Astrocyte (in vitro differentiated cells and primary cell): ENCODE measurements at regions not wholly inside any gene's neighbourhood (a gene's known extent, or its start where the extent isn't known, plus 50 kb on each side); places are given as distances from the start of the nearest gene placed in this dataset.

Source experiments
- DNase-seq: peaks from one replicate; pipeline ENCODE4 v3.0.0-alpha.2; 2010; ENCODE audit warnings: low read depth
- FAIRE-seq: peaks from 2 replicates; lab custom pipeline; 2011; peaks lifted over from hg19 to GRCh38; lab: Jason Lieb, UNC
- H2AFZ ChIP-seq: 2 replicates; pipeline ENCODE4 v1.6.0; 2012; ENCODE audit warnings: low read depth, low read length, inconsistent platforms
- H3K27ac ChIP-seq: 2 replicates; pipeline ENCODE4 v1.5.1; 2011; ENCODE audit warnings: low read depth, low read length, inconsistent platforms
- H3K27me3 ChIP-seq: 2 replicates; pipeline ENCODE4 v1.6.0; 2011; ENCODE audit warnings: low read length, inconsistent platforms; ENCODE audit not compliant: insufficient read depth
- H3K36me3 ChIP-seq: 2 replicates; pipeline ENCODE4 v1.5.1; 2011; ENCODE audit warnings: low read length, inconsistent platforms; ENCODE audit not compliant: insufficient read depth
- H3K4me1 ChIP-seq: 2 replicates; pipeline ENCODE4 v1.5.1; 2011; ENCODE audit warnings: low read length, inconsistent platforms; ENCODE audit not compliant: insufficient read depth
- H3K4me2 ChIP-seq: 2 replicates; pipeline ENCODE4 v1.6.0; 2012; ENCODE audit warnings: low read length, inconsistent platforms
- H3K4me3 ChIP-seq: 2 replicates; pipeline ENCODE4 v1.5.1; 2011; ENCODE audit warnings: low read depth, mild to moderate bottlenecking, low read length, inconsistent platforms; ENCODE audit not compliant: insufficient read depth
- H3K79me2 ChIP-seq: 2 replicates; pipeline ENCODE4 v1.6.0; 2012; ENCODE audit warnings: mild to moderate bottlenecking, low read length, inconsistent platforms; ENCODE audit not compliant: insufficient read depth
- H3K9ac ChIP-seq: 2 replicates; pipeline ENCODE4 v1.6.0; 2012; ENCODE audit warnings: mild to moderate bottlenecking, low read length, inconsistent platforms
- H3K9me3 ChIP-seq: 2 replicates; pipeline ENCODE4 v1.5.1; 2012; ENCODE audit warnings: low read depth, mild to moderate bottlenecking, low read length, inconsistent platforms; ENCODE audit not compliant: insufficient read depth
- H4K20me1 ChIP-seq: 2 replicates; pipeline ENCODE4 v1.6.0; 2012; ENCODE audit warnings: low read length, inconsistent platforms; ENCODE audit not compliant: insufficient read depth
- H3K27ac Mint-ChIP-seq: one replicate; pipeline ENCODE4 v1.8.0; 2021; ENCODE audit warnings: mild to moderate bottlenecking, mixed read lengths; ENCODE audit not compliant: unreplicated experiment
- H3K27me3 Mint-ChIP-seq: one replicate; pipeline ENCODE4 v1.8.0; 2021; ENCODE audit warnings: low read depth, mixed read lengths; ENCODE audit not compliant: unreplicated experiment
- H3K36me3 Mint-ChIP-seq: one replicate; pipeline ENCODE4 v1.8.0; 2021; ENCODE audit warnings: low read depth, mixed read lengths; ENCODE audit not compliant: unreplicated experiment
- H3K4me1 Mint-ChIP-seq: one replicate; pipeline ENCODE4 v1.8.0; 2021; ENCODE audit warnings: low read depth, mixed read lengths; ENCODE audit not compliant: unreplicated experiment
- H3K4me3 Mint-ChIP-seq: one replicate; pipeline ENCODE4 v1.8.0; 2021; ENCODE audit warnings: mild to moderate bottlenecking, moderate library complexity, mixed read lengths; ENCODE audit not compliant: unreplicated experiment
- H3K9me3 Mint-ChIP-seq: one replicate; pipeline ENCODE4 v1.8.0; 2021; ENCODE audit warnings: mild to moderate bottlenecking, mixed read lengths; ENCODE audit not compliant: unreplicated experiment
- EZH2 ChIP-seq: IDR thresholded peaks from 2 replicates; pipeline ENCODE4 v1.6.1; 2012; ENCODE audit warnings: mild to moderate bottlenecking, low read length, inconsistent platforms; ENCODE audit not compliant: insufficient read depth
- TF ChIP-seq, protein P1 (sequence below): IDR thresholded peaks from 2 replicates; pipeline ENCODE4 v1.5.1; 2011; ENCODE audit warnings: low read depth, mild to moderate bottlenecking, inconsistent platforms, low read length, moderate library complexity; ENCODE audit not compliant: insufficient read depth

GRCh38 chr5:6907320-6907918, 194.2 kb downstream of the TENT4A start:
- no peak overlapping the region for H3K9ac ChIP-seq
- Mint-ChIP-seq H3K9me3 (no peaks in the 10 kb centered on the region), H3K27me3 (peaks cover 4% of the 10 kb centered on the region), H3K36me3 (no peaks in the 10 kb centered on the region), H3K4me3 (no peak overlapping the region), H3K4me1 (peaks cover 23% of the 10 kb centered on the region), H3K27ac (no peak overlapping the region)
- H3K4me3 ChIP-seq = no peak overlapping the region
- no peak overlapping the region for H2AFZ ChIP-seq
- H3K9me3 ChIP-seq = no peaks in the 10 kb centered on the region
- TF ChIP-seq, protein P1, sequence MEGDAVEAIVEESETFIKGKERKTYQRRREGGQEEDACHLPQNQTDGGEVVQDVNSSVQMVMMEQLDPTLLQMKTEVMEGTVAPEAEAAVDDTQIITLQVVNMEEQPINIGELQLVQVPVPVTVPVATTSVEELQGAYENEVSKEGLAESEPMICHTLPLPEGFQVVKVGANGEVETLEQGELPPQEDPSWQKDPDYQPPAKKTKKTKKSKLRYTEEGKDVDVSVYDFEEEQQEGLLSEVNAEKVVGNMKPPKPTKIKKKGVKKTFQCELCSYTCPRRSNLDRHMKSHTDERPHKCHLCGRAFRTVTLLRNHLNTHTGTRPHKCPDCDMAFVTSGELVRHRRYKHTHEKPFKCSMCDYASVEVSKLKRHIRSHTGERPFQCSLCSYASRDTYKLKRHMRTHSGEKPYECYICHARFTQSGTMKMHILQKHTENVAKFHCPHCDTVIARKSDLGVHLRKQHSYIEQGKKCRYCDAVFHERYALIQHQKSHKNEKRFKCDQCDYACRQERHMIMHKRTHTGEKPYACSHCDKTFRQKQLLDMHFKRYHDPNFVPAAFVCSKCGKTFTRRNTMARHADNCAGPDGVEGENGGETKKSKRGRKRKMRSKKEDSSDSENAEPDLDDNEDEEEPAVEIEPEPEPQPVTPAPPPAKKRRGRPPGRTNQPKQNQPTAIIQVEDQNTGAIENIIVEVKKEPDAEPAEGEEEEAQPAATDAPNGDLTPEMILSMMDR = no peak
- no peak for TF ChIP-seq EZH2
- H3K4me1 ChIP-seq = no peaks in the 10 kb centered on the region
- FAIRE-seq (no peak), DNase-seq (no peak)
- H3K27me3 ChIP-seq = no peaks in the 10 kb centered on the region
- H3K36me3 ChIP-seq = no peaks in the 10 kb centered on the region
- no peak overlapping the region for H3K27ac ChIP-seq
- H3K79me2 ChIP-seq = no peaks in the 10 kb centered on the region
- H4K20me1 ChIP-seq = no peaks in the 10 kb centered on the region
- no peak overlapping the region for H3K4me2 ChIP-seq

- H3K9me3 Mint-ChIP-seq = no peaks in the 10 kb centered on the region
- Histone ChIP-seq H3K9me3 (no peaks in the 10 kb centered on the region), H2AFZ (no peak overlapping the region)
Observed at GRCh38 chr5:6909901-6910300, 196.7 kb downstream of the TENT4A start.

GRCh38 chr5:6910950-6911349, 197.7 kb downstream of the TENT4A start:
- DNase-seq = no peak
- Mint-ChIP-seq H3K27me3 (no peaks in the 10 kb centered on the region), H3K9me3 (no peaks in the 10 kb centered on the region), H3K27ac (peak overlapping the region; percentile 58), H3K4me3 (no peak overlapping the region), H3K36me3 (no peaks in the 10 kb centered on the region), H3K4me1 (peaks cover 23% of the 10 kb centered on the region)
- Histone ChIP-seq H3K27ac (no peak overlapping the region), H3K27me3 (no peaks in the 10 kb centered on the region), H3K79me2 (no peaks in the 10 kb centered on the region), H3K4me3 (no peak overlapping the region), H3K4me1 (no peaks in the 10 kb centered on the region), H3K9me3 (no peaks in the 10 kb centered on the region), H3K4me2 (no peak overlapping the region), H3K36me3 (no peaks in the 10 kb centered on the region), H3K9ac (no peak overlapping the region), H2AFZ (no peak overlapping the region), H4K20me1 (no peaks in the 10 kb centered on the region)
- TF ChIP-seq EZH2 = no peak
- TF ChIP-seq, protein P1 = no peak
- no peak for FAIRE-seq

More at GRCh38 chr5:6909901-6910300, 196.7 kb downstream of the TENT4A start:
- no peak for DNase-seq
- Histone ChIP-seq H3K9ac (no peak overlapping the region), H4K20me1 (no peaks in the 10 kb centered on the region), H3K27me3 (no peaks in the 10 kb centered on the region), H3K27ac (no peak overlapping the region), H3K4me1 (no peaks in the 10 kb centered on the region), H3K36me3 (no peaks in the 10 kb centered on the region), H3K4me3 (no peak overlapping the region), H3K4me2 (no peak overlapping the region), H3K79me2 (no peaks in the 10 kb centered on the region)
- Mint-ChIP-seq H3K4me1 (peaks cover 26% of the 10 kb centered on the region), H3K27me3 (no peaks in the 10 kb centered on the region), H3K27ac (no peak overlapping the region), H3K4me3 (no peak overlapping the region), H3K36me3 (no peaks in the 10 kb centered on the region)
- TF ChIP-seq, protein P1 = no peak
- TF ChIP-seq EZH2 = no peak
- FAIRE-seq = no peak
